K562 (cell line): ENCODE measurements at regions not wholly inside any gene's neighbourhood (a gene's known extent, or its start where the extent isn't known, plus 50 kb on each side); places are given as distances from the start of the nearest gene placed in this dataset.

Source experiments
- ATAC-seq: fragments of 200-7000 bp; cut with Tn5 transposase; 3 replicates; pipeline ENCODE4 v1.9.1; 2020; ENCODE audit warnings: moderate library complexity
- BruUV-seq: library from RNA; stranded (reverse); fragments of 400-500 nt; replicated peaks from 2 replicates; lab custom pipeline; 2021; lab: Mats Ljungman, UMichigan
- CTCF ChIA-PET: fragments of 300-600 bp; formaldehyde crosslinking; extraction: SDS; loops from one replicate; lab custom pipeline; 2021; ENCODE audit warnings: low intra/inter-chr PET ratio; lab: Yijun Ruan, JAX
- POLR2A ChIA-PET: fragments of 300-600, 350-650 bp; sonication (Branson Sonifier 250); formaldehyde crosslinking; extraction: SDS; loops from one replicate; lab custom pipeline; 2021; ENCODE audit warnings: antibody characterized with exemption, inconsistent platforms; lab: Yijun Ruan, JAX
- DNase-seq, 4 experiments: peaks; one replicate each; pipeline versions ENCODE4 v3.0.0 to v3.0.0-alpha.2; 2011 to 2018; ENCODE audit warnings: low spot score in 3 of 4, mixed read lengths in 3 of 4; ENCODE audit errors: extremely low read depth in 1 of 4
- FAIRE-seq: peaks from 2 replicates; lab custom pipeline; 2011; peaks lifted over from hg19 to GRCh38; lab: Jason Lieb, UNC
- H2AFZ ChIP-seq: 2 replicates; pipeline ENCODE4 v1.6.0; 2011; ENCODE audit warnings: low read depth, low read length, control low read depth, inconsistent platforms
- H3K27ac ChIP-seq: fragments of 200-600 bp; 3 replicates; pipeline ENCODE4 v1.8.0; 2011; ENCODE audit warnings: low read depth, mild to moderate bottlenecking, control low read depth, inconsistent platforms, low read length, moderate library complexity, mixed read lengths; ENCODE audit errors: extremely low read depth
- H3K27me3 ChIP-seq, 2 experiments: fragments of 300-600 bp in 1 of 2; 2 replicates in 1 of 2; 3 replicates in 1 of 2; pipeline versions ENCODE4 v1.6.0 to v1.8.0; 2011; ENCODE audit warnings: inconsistent platforms in 2 of 2, low read length in 2 of 2, mild to moderate bottlenecking in 1 of 2, mixed read lengths in 1 of 2, moderate library complexity in 1 of 2; ENCODE audit not compliant: control insufficient read depth in 2 of 2, insufficient read depth in 2 of 2
- H3K36me3 ChIP-seq: fragments of 300-600 bp; 3 replicates; pipeline ENCODE4 v1.8.0; 2011; ENCODE audit warnings: mild to moderate bottlenecking, low read length, inconsistent platforms; ENCODE audit not compliant: control insufficient read depth, insufficient read depth
- H3K4me1 ChIP-seq, 2 experiments: fragments of 200-600 bp in 1 of 2; replicated peaks in 1 of 2; 2 replicates in 1 of 2; 3 replicates in 1 of 2; pipeline versions ENCODE4 v1.5.1 to v1.8.0; 2011; ENCODE audit warnings: inconsistent platforms in 2 of 2, low read length in 2 of 2, mild to moderate bottlenecking in 1 of 2, mixed read lengths in 1 of 2, moderate library complexity in 1 of 2; ENCODE audit not compliant: control insufficient read depth in 2 of 2, insufficient read depth in 2 of 2
- H3K4me2 ChIP-seq: 2 replicates; pipeline ENCODE4 v1.6.1; 2011; ENCODE audit warnings: low read length, control low read depth, inconsistent platforms, mixed read lengths; ENCODE audit not compliant: insufficient read depth
- H3K4me3 ChIP-seq: fragments of 200-600 bp; sonication (generic), shearing (Covaris generic); 2 replicates; pipeline ENCODE4 v1.5.1; 2016; ENCODE audit warnings: control low read depth, inconsistent platforms
- H3K79me2 ChIP-seq: fragments of 200-600 bp; 3 replicates; pipeline ENCODE4 v1.8.0; 2011; ENCODE audit warnings: low read length, inconsistent platforms; ENCODE audit not compliant: control insufficient read depth, insufficient read depth
- H3K9ac ChIP-seq, 2 experiments: 2 replicates each; pipeline versions ENCODE4 v1.6.0 to v1.6.1; 2011; ENCODE audit warnings: low read depth in 2 of 2, low read length in 2 of 2, control low read depth in 1 of 2, inconsistent platforms in 1 of 2, mild to moderate bottlenecking in 1 of 2, mixed read lengths in 1 of 2; ENCODE audit not compliant: insufficient read depth in 1 of 2
- H3K9me1 ChIP-seq: one replicate; pipeline ENCODE4 v1.6.0; 2011; ENCODE audit warnings: inconsistent platforms, mild to moderate bottlenecking, low read length, moderate library complexity; ENCODE audit not compliant: control insufficient read depth, insufficient read depth
- H3K9me3 ChIP-seq: replicated peaks from 2 replicates; pipeline ENCODE4 v1.5.1; 2011; ENCODE audit warnings: low read depth, low read length, inconsistent platforms; ENCODE audit not compliant: control insufficient read depth, insufficient read depth
- H4K20me1 ChIP-seq: replicated peaks from 2 replicates; pipeline ENCODE4 v1.6.1; 2011; ENCODE audit warnings: low read length, inconsistent platforms, mixed read lengths; ENCODE audit not compliant: control insufficient read depth, insufficient read depth
- GABPA ChIP-seq: fragments of 200-800 bp; sonication (Bioruptor generic); conservative IDR thresholded peaks from 2 replicates; pipeline ENCODE4 v1.6.1; 2016; ENCODE audit warnings: low read depth, missing genetic modification characterization, missing compliant biosample characterization
- MECOM ChIP-seq: fragments of 250-450 bp; sonication (Bioruptor Pico); IDR thresholded peaks from 2 replicates; pipeline ENCODE4 v1.8.0; 2022; ENCODE audit warnings: inconsistent platforms
- RNF2 ChIP-seq: sonication (generic); IDR thresholded peaks from 2 replicates; pipeline ENCODE4 v1.6.1; 2016
- TRIM24 ChIP-seq, 2 experiments: fragments of 450-650 bp; IDR thresholded peaks; 2 replicates each; pipeline ENCODE4 v1.6.1; 2016
- ZHX1 ChIP-seq: fragments of 150-350 bp; conservative IDR thresholded peaks from 2 replicates; pipeline ENCODE4 v1.6.1; 2014; ENCODE audit warnings: low read length
- WGBS: fragments of 100-300 bp; shearing (Covaris generic); methylation state at CpG from one replicate; pipeline ENCODE4 v1.1.6; 2016; ENCODE audit warnings: low coverage, mixed read lengths; ENCODE audit not compliant: insufficient coverage; ENCODE audit errors: missing lambda C conversion rate; 5-methylcytosine and 5-hydroxymethylcytosine counted together
- in situ Hi-C: fragments of 300-500 bp; cut with MboI; formaldehyde crosslinking; loops from 4 replicates; pipeline ENCODE4 v1.15.0; 2018; ENCODE audit warnings: inconsistent platforms, mixed read lengths
- intact Hi-C: fragments of 100-400 bp; cut with micrococcal nuclease; formaldehyde crosslinking; loops from 2 replicates; pipeline ENCODE4 v1.14.2; 2022

GRCh38 chr10:3473271-3473670 lies 300.7 kb upstream of the PITRM1 start:
- Histone ChIP-seq H3K27ac (no peak overlapping the region), H3K9ac (no peak overlapping the region), H3K4me3 (no peak overlapping the region), H3K9me3 (no peaks in the 10 kb centered on the region), H3K4me2 (no peak overlapping the region), H3K4me1 (no peaks in the 10 kb centered on the region; a peak in 1 of 5 replicates), H3K9me1 (no peaks in the 10 kb centered on the region), H2AFZ (no peak overlapping the region), H3K79me2 (no peaks in the 10 kb centered on the region), H4K20me1 (peaks cover 15% of the 10 kb centered on the region), H3K36me3 (no peaks in the 10 kb centered on the region), H3K27me3 (peaks cover 2 to 24% of the 10 kb centered on the region in 2 experiments; a peak in 4 of 5 replicates)
- ChIA-PET CTCF (no interaction called here), POLR2A (no interaction called here)
- in situ Hi-C loops: no loop called here
- WGBS: 33% methylated on average over 9 of the region's 9 CpGs
- no peak for TF ChIP-seq ZHX1
- no peak for ATAC-seq
- DNase-seq: no peak
- FAIRE-seq: no peak
- no TSS peak for BruUV-seq
- intact Hi-C loops: no loop called here

GRCh38 chr10:3472287-3473051 lies 299.9 kb upstream of the PITRM1 start:
- CTCF ChIA-PET: no interaction called here
- POLR2A ChIA-PET: no interaction called here
- Histone ChIP-seq H3K9ac (no peak overlapping the region), H3K4me2 (no peak overlapping the region), H3K4me3 (no peak overlapping the region), H3K79me2 (no peaks in the 10 kb centered on the region), H2AFZ (no peak overlapping the region), H3K27me3 (peaks cover 2 to 24% of the 10 kb centered on the region in 2 experiments; a peak in 4 of 5 replicates), H3K36me3 (no peaks in the 10 kb centered on the region), H3K9me1 (no peaks in the 10 kb centered on the region), H4K20me1 (peaks cover 15% of the 10 kb centered on the region), H3K9me3 (no peaks in the 10 kb centered on the region), H3K27ac (no peak overlapping the region), H3K4me1 (no peaks in the 10 kb centered on the region; a peak in 2 of 5 replicates)
- intact Hi-C loops (no loop called here), in situ Hi-C loops (no loop called here)
- TF ChIP-seq GABPA (tag) (no peak), RNF2 (peak; percentile 34; the same call in 1 of the 2 replicates), TRIM24 (IDR thresholded peaks at IDR 0.05) (no peak), MECOM (CRISPR knock-in tag) (no peak)
- no TSS peak for BruUV-seq
- no peak for FAIRE-seq
- ATAC-seq: no peak
- WGBS: 14% methylated on average over 16 of the region's 16 CpGs
- DNase-seq: no peak
